ENCODE measurements at regions not wholly inside any gene's neighbourhood (a gene's known extent, or its start where the extent isn't known, plus 50 kb on each side); places are given as distances from the start of the nearest gene placed in this dataset.
"Not testable (repeated sequence)": the region's sequence is repeated elsewhere in the genome, so short reads cannot be mapped to it uniquely, and the experiment has no call there.

GRCh38 chr7:42739638-42740037, 172.2 kb downstream of the C7orf25 start:
- DNase-seq (ENCODE audit: low spot score in 2 of 2), result no peak
- H3K27ac Mint-ChIP-seq, result no peak overlapping the region
- no peaks in the 10 kb centered on the region for H3K36me3 Mint-ChIP-seq
- H3K9me3 Mint-ChIP-seq, result peaks cover 11 to 13% of the 10 kb centered on the region in 2 donors
- no peak for ATAC-seq

DNA sequence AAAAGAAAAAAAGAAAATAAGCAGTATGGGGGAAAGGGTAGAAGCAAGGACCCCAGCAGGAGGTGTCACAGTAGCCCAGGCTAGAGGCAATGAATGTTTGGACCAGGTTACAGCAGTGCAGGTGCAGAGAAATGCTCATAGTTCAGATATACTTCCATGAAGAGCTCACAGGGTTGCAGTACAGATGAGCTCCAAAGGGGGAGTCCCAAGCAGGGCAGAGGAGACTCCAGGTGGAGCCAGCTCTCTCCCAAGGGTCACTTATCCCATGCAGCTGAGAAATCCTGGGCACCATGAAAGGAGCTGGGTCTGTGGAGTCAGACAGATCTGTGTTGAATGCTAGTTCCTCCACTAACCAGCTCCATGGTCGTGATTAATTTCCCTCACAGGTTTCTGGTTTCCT, 174.9 kb downstream of the C7orf25 start:
- DNase-seq (ENCODE audit: low spot score in 2 of 2), result no peak

DNA sequence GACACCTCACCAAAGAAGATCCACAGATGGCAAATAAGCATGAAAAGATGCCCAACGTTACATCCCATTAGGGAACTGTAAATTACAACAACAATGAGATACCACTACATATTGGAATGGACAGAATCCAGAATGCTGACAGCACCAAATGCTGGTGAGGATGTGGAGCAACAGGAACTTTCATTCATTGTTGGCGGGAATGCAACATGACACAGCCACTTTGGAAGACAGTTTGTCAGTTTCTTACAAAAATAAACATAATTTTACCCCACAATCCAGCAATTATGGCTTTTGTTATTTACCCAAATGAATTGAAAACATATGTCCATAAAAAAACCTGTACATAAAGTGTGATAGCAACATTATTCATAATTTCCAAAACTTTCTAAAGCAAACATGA, 176.8 kb downstream of the C7orf25 start:
- ATAC-seq (no peak), DNase-seq (ENCODE audit: low spot score in 2 of 2) (no peak)
- peaks cover 11 to 13% of the 10 kb centered on the region in 2 donors for H3K9me3 Mint-ChIP-seq
- H3K27ac Mint-ChIP-seq, result no peak overlapping the region
- H3K36me3 Mint-ChIP-seq, result no peaks in the 10 kb centered on the region

More for the DNA sequence above, 174.9 kb downstream of the C7orf25 start:
- Mint-ChIP-seq H3K27ac (no peak overlapping the region), H3K9me3 (peaks cover 11 to 13% of the 10 kb centered on the region in 2 donors), H3K36me3 (no peaks in the 10 kb centered on the region)
- ATAC-seq, result no peak

DNA sequence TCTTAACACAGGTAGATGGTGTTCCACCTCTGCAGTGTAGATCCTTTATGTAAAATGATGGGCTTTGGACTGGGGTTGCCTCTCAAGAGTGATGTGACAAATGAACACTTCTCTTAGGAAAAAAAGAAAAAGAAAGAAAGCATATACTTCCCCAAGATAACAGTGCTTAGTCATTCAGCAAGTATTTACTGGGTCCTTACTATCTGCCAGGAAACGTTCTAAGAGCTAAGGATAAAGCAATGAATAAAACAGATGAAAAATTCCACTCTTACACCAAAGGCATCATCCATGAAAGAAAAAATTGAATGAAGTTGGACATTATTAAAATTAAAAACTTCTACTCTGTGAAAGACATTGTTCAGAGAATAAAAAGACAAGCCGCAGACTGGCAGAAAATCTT, 177.3 kb downstream of the C7orf25 start:
- ATAC-seq (no peak), DNase-seq (ENCODE audit: low spot score in 2 of 2) (no peak)
- Mint-ChIP-seq H3K36me3 (no peaks in the 10 kb centered on the region), H3K9me3 (peaks cover 11 to 13% of the 10 kb centered on the region in 2 donors), H3K27ac (no peak overlapping the region)

DNA sequence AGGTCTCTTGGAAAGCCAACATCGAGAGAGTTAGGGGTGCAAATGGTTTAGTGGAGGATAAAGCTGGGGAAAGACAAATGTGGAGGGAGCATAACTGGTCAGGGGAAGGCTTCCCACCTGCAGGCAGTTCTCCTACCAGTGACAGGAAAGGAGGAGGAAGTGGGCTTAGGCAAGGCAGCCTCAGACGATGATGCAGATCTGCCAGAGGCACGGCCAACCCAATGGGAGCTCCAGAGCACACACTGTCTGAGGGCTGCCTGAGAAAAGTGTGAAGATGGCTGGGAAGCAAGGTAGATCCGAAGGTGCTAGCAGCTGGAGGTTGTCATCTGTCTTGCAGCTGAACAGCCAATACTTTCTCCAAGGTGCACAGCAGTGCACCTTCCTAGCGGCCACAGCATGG, 178.8 kb downstream of the C7orf25 start:
- ATAC-seq (no peak), DNase-seq (ENCODE audit: low spot score in 2 of 2) (no peak)
- H3K36me3 Mint-ChIP-seq, result no peaks in the 10 kb centered on the region
- peaks cover 8% of the 10 kb centered on the region in 2 donors for H3K9me3 Mint-ChIP-seq
- H3K27ac Mint-ChIP-seq, result no peak overlapping the region

DNA sequence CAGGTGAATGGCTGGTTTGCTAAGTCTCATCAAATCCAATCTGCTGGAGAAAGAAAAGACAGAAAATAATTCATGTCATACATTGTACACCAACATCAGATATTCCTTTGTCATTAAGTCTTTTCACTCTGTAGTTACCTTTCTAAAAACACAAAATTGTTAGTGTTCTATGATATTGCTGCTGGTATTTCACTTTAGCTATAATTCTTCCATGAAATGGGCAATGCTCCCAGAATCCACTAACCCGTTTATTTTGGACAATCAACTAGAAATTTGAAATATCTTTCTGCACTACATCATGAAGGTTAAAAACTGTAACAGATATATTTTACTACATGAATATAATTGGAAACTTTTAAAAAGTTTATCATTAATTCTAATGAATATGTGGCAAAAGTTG, 181.3 kb downstream of the C7orf25 start:
- no peaks in the 10 kb centered on the region for H3K36me3 Mint-ChIP-seq
- H3K27ac Mint-ChIP-seq, result no peak overlapping the region
- peaks cover 0 to 1% of the 10 kb centered on the region in 2 donors for H3K9me3 Mint-ChIP-seq
- ATAC-seq (no peak), DNase-seq (ENCODE audit: low spot score in 2 of 2) (no peak)

DNA sequence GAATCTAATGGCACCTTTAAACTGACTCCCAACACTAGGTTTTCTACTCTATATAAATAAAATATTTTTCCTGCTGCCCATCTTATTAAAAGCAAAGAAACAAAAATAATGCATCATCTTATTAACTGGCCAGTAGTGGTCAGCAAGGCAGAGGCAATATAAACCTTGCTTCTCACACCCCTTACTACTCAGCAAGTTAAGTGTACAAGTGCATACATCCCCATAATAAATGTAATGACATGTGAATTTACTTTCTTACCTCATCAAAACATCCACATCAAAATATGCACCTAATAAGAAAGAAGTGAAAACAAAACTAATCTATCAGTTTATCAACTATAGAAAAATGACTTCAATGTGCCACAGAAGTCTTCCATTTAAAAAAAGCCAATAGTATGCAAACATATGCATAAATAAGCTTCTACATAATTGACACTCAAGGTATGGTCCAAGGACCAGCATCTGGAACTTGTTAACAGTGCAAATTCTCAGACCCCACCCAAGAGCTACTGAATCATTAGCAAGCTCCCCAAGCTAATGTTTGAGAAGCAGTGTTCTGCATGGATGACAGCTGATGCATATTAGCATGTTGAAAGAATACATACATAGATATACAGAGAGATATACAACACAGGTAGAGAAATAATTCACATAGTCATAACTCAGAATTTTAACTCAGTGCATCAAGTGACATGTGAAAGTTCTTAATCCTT, 182.7 kb downstream of the C7orf25 start:
- Mint-ChIP-seq H3K9me3 (no peaks in the 10 kb centered on the region), H3K36me3 (no peaks in the 10 kb centered on the region)

GRCh38 chr7:42727451-42727850, 184.4 kb downstream of the C7orf25 start:
- no peaks in the 10 kb centered on the region for H3K36me3 Mint-ChIP-seq
- DNase-seq (ENCODE audit: low spot score in 2 of 2), result no peak
- H3K27ac Mint-ChIP-seq, result no peak overlapping the region
- ATAC-seq, result no peak
- H3K9me3 Mint-ChIP-seq, result no peaks in the 10 kb centered on the region

More for the DNA sequence above, 182.7 kb downstream of the C7orf25 start:
- no peak for ATAC-seq
- no peak for DNase-seq (ENCODE audit: low spot score in 2 of 2)
- H3K27ac Mint-ChIP-seq, result no peak overlapping the region

DNA sequence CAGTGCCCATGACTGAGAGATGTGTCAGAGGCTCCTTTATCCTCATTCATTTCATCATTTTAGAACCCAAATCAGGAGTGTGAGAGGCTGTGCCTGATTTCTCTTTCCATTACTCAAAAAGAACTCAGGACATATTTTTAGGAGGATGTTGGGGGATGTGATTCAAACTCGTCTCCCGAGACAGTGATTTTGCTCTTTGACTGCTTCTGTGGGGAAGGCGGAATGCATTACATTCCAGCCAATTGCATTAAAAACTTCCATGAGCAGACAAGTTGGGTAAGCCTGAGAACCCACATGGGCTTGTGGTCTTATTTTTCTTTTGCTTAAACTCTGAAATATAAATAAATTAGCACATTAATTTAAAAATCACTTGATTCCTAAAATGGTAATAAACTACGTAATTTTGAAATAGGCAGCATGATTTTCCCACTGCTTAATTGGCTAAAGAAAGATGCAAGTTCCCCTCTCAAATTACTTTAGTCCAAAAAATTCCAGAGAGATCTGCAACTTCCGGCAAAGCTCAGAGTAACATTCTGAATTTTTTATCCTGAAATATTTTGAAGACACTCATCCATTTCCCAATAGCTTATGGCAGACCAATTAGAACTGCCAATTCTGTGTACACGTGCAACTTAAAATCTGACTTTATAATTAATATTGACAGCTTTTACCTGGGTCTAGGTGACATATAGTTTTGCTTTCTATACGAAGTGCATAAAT, 185.6 kb downstream of the C7orf25 start:
- H3K27ac Mint-ChIP-seq, result no peak overlapping the region
- no peaks in the 10 kb centered on the region for H3K36me3 Mint-ChIP-seq
- DNase-seq (ENCODE audit: low spot score in 2 of 2) (no peak), ATAC-seq (no peak)
- no peaks in the 10 kb centered on the region for H3K9me3 Mint-ChIP-seq

- DNase-seq (ENCODE audit: low spot score in 2 of 2) (no peak), ATAC-seq (no peak)
- Mint-ChIP-seq H3K36me3 (no peaks in the 10 kb centered on the region), H3K9me3 (peaks cover 0 to 5% of the 10 kb centered on the region in 2 donors), H3K27ac (no peak overlapping the region)
These were observed 189.2 kb downstream of the C7orf25 start for GRCh38 chr7:42722716-42723115.

GRCh38 chr7:42722198-42722597, 189.7 kb downstream of the C7orf25 start:
- Mint-ChIP-seq H3K36me3 (no peaks in the 10 kb centered on the region), H3K27ac (no peak overlapping the region), H3K9me3 (peaks cover 0 to 5% of the 10 kb centered on the region in 2 donors)
- ATAC-seq (no peak), DNase-seq (ENCODE audit: low spot score in 2 of 2) (no peak)

GRCh38 chr7:42720991-42721796, 190.7 kb downstream of the C7orf25 start:
- H3K9me3 Mint-ChIP-seq, result peaks cover 5% of the 10 kb centered on the region in 2 donors
- DNase-seq (ENCODE audit: low spot score in 2 of 2), result no peak
- no peaks in the 10 kb centered on the region for H3K36me3 Mint-ChIP-seq
- ATAC-seq, result no peak
- H3K27ac Mint-ChIP-seq, result no peak overlapping the region

DNA sequence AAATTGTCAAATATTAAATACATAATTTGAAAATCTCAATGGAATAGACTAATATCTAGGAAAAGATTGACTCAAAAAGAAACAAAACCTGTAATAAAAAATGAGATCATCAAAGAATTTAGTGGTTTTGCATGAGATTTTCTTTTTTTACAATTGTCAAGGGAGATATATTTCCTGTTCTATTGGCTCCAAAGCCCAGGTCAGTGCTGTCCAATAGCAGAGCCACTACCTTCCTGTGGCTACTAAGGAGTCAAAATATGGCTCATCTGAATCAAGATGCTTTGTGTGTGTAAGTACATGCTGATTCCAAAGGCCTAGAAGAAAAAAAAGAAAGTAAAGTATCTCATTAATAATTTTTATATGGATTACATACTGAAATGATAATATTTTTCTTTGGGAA, 191.9 kb downstream of the C7orf25 start:
- H3K27ac Mint-ChIP-seq, result no peak overlapping the region
- no peak for ATAC-seq
- DNase-seq (ENCODE audit: low spot score in 2 of 2), result no peak
- H3K9me3 Mint-ChIP-seq, result peaks cover 5% of the 10 kb centered on the region in 2 donors
- H3K36me3 Mint-ChIP-seq, result no peaks in the 10 kb centered on the region

DNA sequence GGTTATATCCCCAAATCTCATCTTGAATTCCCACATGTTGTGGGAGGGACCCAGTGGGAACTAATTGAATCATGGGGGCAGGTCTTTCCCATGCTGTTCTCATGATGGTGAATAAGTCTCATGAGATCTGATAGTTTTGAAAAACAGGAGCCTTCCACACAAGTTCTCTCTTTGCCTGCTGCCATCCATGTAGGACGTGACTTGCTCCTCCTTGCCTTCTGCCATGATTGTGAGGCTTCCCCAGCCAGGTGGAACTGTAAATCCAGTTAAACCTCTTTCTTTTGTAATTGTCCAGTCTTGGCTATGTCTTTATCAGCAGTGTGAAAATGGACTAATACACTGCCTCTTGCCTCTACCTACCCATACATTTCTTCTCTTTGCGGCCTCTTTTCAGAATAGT, 193.4 kb downstream of the C7orf25 start:
- not testable (repeated sequence) for H3K9me3 Mint-ChIP-seq; H3K36me3 Mint-ChIP-seq; H3K27ac Mint-ChIP-seq; DNase-seq (ENCODE audit: low spot score in 2 of 2); ATAC-seq

- ATAC-seq (no peak), DNase-seq (ENCODE audit: low spot score in 2 of 2) (no peak)
- peaks cover 5 to 11% of the 10 kb centered on the region in 2 donors for H3K9me3 Mint-ChIP-seq
- no peak overlapping the region for H3K27ac Mint-ChIP-seq
- no peaks in the 10 kb centered on the region for H3K36me3 Mint-ChIP-seq
These were observed 197.5 kb downstream of the C7orf25 start for GRCh38 chr7:42714356-42714755.

DNA sequence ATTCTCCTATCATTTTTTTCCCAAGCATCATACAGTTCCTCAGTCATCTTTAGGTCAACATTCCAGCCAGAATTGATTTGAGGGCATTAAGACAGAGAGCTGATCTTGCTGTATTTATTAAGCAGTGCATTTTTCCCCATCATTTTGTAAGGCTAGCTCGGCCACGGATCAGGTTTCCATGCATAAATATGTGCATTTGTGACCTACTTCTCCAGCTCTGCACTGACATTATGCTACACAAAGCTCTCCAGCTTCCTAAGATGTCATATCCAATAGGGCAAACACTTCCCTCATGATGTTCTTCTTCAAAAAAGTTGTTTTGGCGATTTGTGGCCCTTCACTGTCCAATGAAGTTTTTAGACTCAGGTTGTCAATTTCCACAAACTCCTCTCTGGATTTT, 202.6 kb downstream of the C7orf25 start:
- ATAC-seq (no peak), DNase-seq (ENCODE audit: low spot score in 2 of 2) (no peak)
- H3K9me3 Mint-ChIP-seq, result peaks cover 0 to 6% of the 10 kb centered on the region in 2 donors
- H3K36me3 Mint-ChIP-seq, result no peaks in the 10 kb centered on the region
- no peak overlapping the region for H3K27ac Mint-ChIP-seq

DNA sequence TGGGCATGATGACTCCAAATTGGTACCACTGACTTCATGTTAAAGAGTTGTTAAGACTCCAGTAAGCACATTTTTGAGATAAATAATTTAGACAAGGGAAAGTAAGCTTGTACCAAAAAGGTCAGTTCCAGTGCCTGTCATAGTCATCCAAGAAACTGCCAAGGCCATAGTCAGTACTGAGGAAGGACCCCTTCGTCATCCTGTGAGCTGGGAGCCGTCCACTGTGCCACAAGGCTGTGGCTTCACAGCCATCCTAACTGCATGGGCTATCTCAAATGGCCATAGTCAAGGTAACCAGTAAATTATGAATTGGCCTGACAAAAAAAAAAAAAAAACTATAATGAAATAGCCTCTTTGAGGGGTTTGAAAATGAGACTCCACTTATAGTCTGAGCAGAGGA, 207.2 kb downstream of the C7orf25 start:
- Mint-ChIP-seq H3K36me3 (no peaks in the 10 kb centered on the region), H3K27ac (no peak overlapping the region), H3K9me3 (no peaks in the 10 kb centered on the region)
- DNase-seq (ENCODE audit: low spot score in 2 of 2) (no peak), ATAC-seq (no peak)
